ENCODE measurements at regions not wholly inside any gene's neighbourhood (a gene's known extent, or its start where the extent isn't known, plus 50 kb on each side); places are given as distances from the start of the nearest gene placed in this dataset.

DNA sequence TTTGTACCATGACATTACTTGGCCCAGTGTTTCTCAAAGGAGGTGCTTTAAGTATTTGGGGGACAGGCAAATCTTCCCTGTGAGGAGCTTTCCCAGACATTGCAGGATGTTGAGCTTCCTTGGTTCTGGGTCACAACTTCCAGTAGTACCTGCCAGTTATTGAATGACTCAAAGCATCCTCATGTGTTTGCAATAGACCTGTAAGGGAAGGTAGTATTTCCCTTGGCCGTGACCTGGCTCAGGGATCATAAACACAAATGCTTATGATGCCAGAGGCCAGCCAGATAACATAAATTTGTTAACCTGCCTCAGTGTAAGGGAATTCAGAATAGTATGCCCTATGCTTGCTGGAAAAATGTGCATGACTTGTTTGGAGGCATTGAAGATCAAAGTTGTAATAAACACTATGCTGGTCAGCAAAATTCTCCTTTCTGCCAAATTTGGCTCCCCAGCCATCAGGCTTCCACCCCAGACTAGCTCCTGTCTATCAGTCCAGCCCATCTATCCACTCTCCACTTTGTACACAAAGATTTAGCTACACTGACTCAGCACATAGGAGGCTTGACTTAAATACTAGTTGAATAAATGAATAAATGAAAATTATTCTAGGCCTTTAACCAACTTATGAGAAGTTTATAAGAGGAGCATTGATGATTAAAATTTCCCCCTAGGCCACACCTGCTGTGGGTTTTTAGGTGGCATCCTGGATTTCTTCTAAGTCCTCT, 102.0 kb upstream of the EFEMP1 start:
- no peaks in the 10 kb centered on the region for H3K9me3 Mint-ChIP-seq
- DNase-seq (ENCODE audit: low spot score) (no peak), ATAC-seq (no peak)
- POLR2A ChIA-PET, result no interaction called here
- TF ChIP-seq, protein P1, sequence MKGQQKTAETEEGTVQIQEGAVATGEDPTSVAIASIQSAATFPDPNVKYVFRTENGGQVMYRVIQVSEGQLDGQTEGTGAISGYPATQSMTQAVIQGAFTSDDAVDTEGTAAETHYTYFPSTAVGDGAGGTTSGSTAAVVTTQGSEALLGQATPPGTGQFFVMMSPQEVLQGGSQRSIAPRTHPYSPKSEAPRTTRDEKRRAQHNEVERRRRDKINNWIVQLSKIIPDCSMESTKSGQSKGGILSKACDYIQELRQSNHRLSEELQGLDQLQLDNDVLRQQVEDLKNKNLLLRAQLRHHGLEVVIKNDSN (CRISPR knock-in tag; IDR thresholded peaks at IDR 0.05), result no peak
- TF ChIP-seq TCF7 (CRISPR knock-in tag; IDR thresholded peaks at IDR 0.05; ENCODE audit: low read depth), result no peak
- TF ChIP-seq FOXP4 (CRISPR knock-in tag; IDR thresholded peaks at IDR 0.05), result no peak
- TF ChIP-seq ZNF219 (CRISPR knock-in tag; IDR thresholded peaks at IDR 0.05; ENCODE audit: borderline replicate concordance), result no peak
- TF ChIP-seq, protein P2, sequence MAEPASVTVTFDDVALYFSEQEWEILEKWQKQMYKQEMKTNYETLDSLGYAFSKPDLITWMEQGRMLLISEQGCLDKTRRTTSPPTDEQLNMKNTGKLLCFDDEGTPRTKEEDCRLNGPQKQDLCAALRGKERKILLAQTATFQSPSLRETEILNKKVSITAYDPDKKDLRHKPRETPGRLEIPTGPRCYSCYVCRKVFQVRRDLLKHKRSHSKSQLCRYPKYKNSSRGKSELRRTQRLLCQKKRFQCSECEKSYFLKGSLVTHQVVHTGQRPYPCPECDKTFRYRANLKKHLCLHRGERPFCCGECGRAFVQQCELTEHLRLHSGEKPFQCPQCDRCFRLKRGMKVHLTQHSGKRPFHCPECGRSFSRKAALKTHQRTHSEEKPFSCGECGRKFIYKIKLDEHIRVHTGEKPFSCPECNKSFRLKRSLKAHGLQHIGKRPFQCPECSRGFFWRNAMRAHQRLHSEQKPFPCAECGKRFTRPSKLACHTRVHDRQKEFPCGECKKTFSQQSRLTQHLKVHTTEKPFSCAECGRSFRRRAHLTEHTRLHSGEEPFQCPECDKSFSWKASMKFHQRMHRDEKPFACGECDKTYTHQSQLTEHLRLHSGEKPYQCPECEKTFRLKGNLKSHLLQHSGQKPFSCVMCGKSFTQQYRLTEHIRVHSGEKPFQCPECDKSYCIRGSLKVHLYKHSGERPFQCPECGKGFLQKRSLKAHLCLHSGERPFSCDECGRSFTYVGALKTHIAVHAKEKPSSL (CRISPR knock-in tag; conservative IDR thresholded peaks at IDR 0.05), result no peak
- TF ChIP-seq SP1 (CRISPR knock-in tag; conservative IDR thresholded peaks at IDR 0.05), result no peak
- TF ChIP-seq ZNF138 (CRISPR knock-in tag; conservative IDR thresholded peaks at IDR 0.05), result no peak
- TF ChIP-seq ZNF396 (CRISPR knock-in tag; IDR thresholded peaks at IDR 0.05; ENCODE audit: borderline replicate concordance), result no peak
- TF ChIP-seq KAT7 (CRISPR knock-in tag; IDR thresholded peaks at IDR 0.05; ENCODE audit: borderline replicate concordance), result no peak
- no peak for TF ChIP-seq MXD4 (CRISPR knock-in tag; IDR thresholded peaks at IDR 0.05; ENCODE audit: borderline replicate concordance)
- CTCF ChIA-PET, result no interaction called here
- H3K4me1 Mint-ChIP-seq, result no peaks in the 10 kb centered on the region
- no peak overlapping the region for H3K4me3 Mint-ChIP-seq
- H3K27me3 Mint-ChIP-seq (ENCODE audit: low read depth), result no peaks in the 10 kb centered on the region; the same call in 1 of the 2 replicates
- no peak overlapping the region for H3K27ac Mint-ChIP-seq
- H3K36me3 Mint-ChIP-seq, result no peaks in the 10 kb centered on the region

DNA sequence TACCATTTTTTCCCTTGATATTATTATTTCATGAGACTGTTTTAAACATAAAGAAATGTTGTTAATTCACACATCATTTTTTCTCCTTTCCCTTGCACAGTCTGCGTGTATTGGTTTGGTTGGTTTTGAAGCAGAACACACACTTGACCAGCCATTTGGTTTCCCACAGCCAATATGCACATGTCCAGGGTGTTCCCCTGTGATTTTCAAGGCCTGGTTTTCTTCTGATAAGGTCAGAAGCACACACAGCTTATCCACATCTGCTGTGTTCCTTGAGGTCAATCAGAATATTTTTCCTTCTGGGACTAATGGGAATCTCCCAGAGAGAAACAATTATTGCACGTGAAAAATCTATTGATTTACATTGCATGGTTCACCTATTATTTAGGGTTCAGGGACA, 103.2 kb upstream of the EFEMP1 start:
- no peaks in the 10 kb centered on the region for H3K9me3 Mint-ChIP-seq
- no peak for DNase-seq (ENCODE audit: low spot score)

More for the DNA sequence above, 103.2 kb upstream of the EFEMP1 start:
- no peak for TF ChIP-seq SOX15 (CRISPR knock-in tag; IDR thresholded peaks at IDR 0.05)
- TF ChIP-seq, protein P3, sequence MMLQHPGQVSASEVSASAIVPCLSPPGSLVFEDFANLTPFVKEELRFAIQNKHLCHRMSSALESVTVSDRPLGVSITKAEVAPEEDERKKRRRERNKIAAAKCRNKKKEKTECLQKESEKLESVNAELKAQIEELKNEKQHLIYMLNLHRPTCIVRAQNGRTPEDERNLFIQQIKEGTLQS (CRISPR knock-in tag; conservative IDR thresholded peaks at IDR 0.05), result no peak
- no peak for TF ChIP-seq ZNF671 (CRISPR knock-in tag; IDR thresholded peaks at IDR 0.05)
- TF ChIP-seq ETV6 (CRISPR knock-in tag; IDR thresholded peaks at IDR 0.05), result no peak
- no peak for TF ChIP-seq FOXP1 (CRISPR knock-in tag; IDR thresholded peaks at IDR 0.05; ENCODE audit: borderline replicate concordance)
- TF ChIP-seq, protein P4, sequence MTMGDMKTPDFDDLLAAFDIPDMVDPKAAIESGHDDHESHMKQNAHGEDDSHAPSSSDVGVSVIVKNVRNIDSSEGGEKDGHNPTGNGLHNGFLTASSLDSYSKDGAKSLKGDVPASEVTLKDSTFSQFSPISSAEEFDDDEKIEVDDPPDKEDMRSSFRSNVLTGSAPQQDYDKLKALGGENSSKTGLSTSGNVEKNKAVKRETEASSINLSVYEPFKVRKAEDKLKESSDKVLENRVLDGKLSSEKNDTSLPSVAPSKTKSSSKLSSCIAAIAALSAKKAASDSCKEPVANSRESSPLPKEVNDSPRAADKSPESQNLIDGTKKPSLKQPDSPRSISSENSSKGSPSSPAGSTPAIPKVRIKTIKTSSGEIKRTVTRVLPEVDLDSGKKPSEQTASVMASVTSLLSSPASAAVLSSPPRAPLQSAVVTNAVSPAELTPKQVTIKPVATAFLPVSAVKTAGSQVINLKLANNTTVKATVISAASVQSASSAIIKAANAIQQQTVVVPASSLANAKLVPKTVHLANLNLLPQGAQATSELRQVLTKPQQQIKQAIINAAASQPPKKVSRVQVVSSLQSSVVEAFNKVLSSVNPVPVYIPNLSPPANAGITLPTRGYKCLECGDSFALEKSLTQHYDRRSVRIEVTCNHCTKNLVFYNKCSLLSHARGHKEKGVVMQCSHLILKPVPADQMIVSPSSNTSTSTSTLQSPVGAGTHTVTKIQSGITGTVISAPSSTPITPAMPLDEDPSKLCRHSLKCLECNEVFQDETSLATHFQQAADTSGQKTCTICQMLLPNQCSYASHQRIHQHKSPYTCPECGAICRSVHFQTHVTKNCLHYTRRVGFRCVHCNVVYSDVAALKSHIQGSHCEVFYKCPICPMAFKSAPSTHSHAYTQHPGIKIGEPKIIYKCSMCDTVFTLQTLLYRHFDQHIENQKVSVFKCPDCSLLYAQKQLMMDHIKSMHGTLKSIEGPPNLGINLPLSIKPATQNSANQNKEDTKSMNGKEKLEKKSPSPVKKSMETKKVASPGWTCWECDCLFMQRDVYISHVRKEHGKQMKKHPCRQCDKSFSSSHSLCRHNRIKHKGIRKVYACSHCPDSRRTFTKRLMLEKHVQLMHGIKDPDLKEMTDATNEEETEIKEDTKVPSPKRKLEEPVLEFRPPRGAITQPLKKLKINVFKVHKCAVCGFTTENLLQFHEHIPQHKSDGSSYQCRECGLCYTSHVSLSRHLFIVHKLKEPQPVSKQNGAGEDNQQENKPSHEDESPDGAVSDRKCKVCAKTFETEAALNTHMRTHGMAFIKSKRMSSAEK (CRISPR knock-in tag; IDR thresholded peaks at IDR 0.05; ENCODE audit: borderline replicate concordance), result no peak
- TF ChIP-seq TCF7 (CRISPR knock-in tag; IDR thresholded peaks at IDR 0.05; ENCODE audit: low read depth), result no peak
- TF ChIP-seq SMAD3 (CRISPR knock-in tag; IDR thresholded peaks at IDR 0.05; ENCODE audit: borderline replicate concordance), result no peak
- TF ChIP-seq ATF2 (CRISPR knock-in tag; IDR thresholded peaks at IDR 0.05; ENCODE audit: borderline replicate concordance, low read depth), result no peak
- no peak for TF ChIP-seq CTCF (IDR thresholded peaks at IDR 0.05)
- ChIA-PET POLR2A (no interaction called here), CTCF (no interaction called here)
- H3K4me1 Mint-ChIP-seq, result no peaks in the 10 kb centered on the region
- no peaks in the 10 kb centered on the region for H3K27me3 Mint-ChIP-seq (ENCODE audit: low read depth)
- ATAC-seq, result no peak
- H3K4me3 Mint-ChIP-seq, result no peak overlapping the region
- no peaks in the 10 kb centered on the region for H3K36me3 Mint-ChIP-seq
- no peak overlapping the region for H3K27ac Mint-ChIP-seq
